Activated T-cell treated with anti-CD3 and anti-CD28 coated beads for 4 hours (primary cell): ENCODE measurements at regions not wholly inside any gene's neighbourhood (a gene's known extent, or its start where the extent isn't known, plus 50 kb on each side); places are given as distances from the start of the nearest gene placed in this dataset.

Source experiments
- DNase-seq: peaks from one replicate; pipeline ENCODE4 v3.0.0-alpha.2; 2020

DNA sequence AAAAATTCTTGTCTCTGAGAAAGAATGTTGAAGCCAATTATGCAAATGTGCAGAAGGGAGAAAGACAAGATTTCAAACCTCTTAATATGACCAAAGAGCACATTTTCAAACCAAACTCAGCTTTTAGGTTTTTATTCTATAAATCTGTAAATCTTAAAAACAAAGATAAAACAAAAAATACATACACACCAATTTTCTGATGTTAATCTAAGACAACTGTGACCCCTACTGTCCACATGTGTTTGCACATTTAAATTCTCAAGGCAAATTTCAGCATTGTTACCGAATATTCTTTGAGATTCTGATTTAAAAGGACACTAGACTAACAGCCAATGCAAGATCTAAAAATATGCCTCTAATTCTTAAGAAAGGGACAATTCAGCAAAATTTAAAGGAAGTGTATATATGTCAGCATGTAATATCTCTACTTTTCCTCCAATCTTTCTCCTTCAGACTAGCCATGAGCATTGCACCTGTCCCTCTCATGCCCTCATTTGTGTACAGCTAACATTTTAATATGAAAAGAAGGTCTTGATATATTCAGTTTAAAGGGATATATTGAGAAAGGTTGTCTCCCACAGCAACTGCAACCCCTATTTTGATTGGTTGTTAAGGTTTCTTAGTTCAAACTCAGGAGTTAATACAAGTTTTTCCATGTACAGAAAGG, 417.9 kb downstream of the IPMK start:
- no peak for DNase-seq

DNA sequence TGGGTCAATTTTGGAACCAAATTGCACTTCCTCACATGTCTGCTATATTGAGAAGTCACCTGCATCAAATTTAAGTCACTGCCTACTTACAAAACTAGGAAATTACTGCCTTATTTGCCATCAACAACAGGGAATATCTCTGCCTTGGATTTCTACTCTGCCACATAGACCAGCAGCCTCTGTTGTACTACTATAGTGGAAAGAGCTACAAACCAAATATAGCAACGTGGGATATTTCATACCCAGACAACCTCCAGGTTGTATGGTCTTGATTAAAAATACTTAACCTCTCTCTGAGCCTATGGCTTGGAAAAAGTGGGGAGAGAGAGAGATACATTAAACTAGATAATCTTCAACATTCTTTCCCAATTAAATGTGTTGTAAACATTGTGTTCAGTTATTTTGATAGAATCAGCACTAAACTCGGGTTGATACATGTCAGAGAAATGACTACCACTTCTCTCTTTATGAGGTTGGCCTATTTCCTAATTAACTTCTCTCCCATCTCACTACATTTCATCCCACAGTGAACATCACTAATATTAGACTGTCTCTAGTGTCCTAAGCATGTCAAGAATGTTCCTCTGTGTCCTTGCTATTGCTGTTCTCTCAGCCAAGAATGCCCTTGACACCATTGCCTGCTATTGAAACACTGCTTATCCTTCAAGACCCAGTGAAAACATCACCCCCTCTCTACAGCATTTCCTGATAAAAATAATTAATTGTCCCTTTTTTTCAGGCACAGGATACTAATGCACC, 421.2 kb downstream of the IPMK start:
- DNase-seq: no peak

GRCh38 chr10:57844387-57844998, 423.2 kb downstream of the IPMK start:
- DNase-seq: no peak

DNA sequence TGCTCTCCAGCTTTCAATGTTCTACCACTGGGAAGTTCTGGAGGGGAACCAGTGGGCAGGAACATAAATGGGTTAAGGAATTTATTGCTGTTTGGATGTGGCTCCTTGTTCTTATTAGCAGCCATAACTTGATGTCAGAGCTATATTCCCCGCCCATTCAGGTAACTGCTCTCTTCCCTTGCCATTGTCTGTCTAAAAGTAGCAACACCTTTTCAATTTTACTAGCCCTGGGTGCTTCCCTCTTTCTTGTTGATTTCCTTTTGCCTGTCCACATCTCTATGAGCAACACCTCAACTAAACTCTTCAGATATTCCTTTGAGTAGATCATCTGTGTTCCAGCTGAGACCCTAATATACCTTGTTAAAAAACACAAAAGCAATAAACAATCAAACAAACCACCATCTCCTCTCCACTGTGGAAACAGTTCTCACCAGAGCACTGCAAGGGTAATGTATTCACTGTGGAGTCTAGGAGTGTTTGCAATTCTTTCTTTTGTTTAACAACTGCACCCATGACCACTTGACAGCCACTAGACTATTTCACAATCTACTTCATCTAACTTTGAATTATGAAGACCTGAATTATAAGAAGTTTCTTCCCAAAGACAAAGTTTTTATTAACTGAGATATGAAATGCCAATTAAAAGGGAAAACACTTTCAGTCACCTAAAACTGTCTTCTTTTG, 436.7 kb downstream of the IPMK start:
- DNase-seq: no peak

GRCh38 chr10:57825015-57825414, 442.7 kb downstream of the IPMK start:
- no peak for DNase-seq

- DNase-seq: no peak
Measured at GRCh38 chr10:57823398-57823797, 444.3 kb downstream of the IPMK start.

DNA sequence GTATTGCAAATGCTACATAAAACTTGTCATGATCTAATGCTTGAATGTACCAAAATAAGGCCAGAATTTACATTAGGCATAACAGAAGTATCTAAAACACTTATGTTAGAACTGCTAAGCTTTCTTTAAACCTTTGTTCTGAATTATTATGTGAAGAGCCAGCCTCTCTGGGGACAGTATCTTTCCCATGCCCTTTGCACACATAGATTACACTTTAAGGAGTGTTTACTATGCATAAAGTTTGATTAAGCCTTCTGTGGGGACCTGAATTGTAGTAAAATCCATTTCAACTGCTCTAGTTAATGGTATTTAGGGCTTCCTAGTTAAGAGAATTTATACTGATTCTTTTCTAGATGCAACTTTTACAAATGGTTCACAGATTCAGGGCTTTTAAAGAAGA, 444.7 kb downstream of the IPMK start:
- no peak for DNase-seq

DNA sequence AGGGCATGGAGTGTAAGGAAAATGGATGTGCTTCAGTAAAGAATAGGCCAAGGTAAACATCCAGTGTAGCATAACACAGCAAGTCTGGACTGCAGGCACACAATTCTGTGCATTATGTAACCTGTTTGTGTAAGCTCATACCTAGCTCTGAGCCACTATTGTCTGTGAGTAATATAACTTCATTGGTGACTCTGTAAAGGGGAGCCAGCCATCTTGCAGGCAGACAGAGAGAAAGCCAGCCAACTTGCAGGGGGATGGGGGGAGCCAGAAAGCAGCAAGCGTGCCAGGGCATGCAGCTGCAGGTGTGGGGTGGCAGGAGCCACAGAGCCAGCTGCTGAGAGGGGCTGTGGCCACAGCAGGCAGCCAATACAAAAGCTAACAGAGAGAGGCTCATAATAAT, 449.2 kb downstream of the IPMK start:
- no peak for DNase-seq

- no peak for DNase-seq
Measured at GRCh38 chr10:57817741-57818140, 450.0 kb downstream of the IPMK start.

DNA sequence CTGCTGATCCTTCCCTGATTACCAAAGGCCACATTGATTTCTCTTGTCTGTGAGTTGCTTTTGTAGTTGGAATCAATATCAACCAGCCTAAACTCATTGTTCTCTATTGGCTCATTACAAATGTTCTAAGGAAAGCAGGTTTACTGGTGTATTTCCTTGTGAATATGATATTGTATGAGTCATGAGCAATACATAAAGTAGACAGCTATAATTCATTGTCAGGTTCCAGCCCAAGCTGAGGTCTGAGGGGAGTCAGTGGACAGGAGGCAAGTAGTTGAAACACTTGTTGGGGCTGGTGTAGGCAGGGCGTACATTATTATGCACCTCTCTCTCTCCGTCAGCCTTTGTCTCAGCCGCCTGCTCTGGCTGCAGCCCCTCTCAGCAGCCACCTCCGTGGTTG, 451.7 kb downstream of the IPMK start:
- DNase-seq: no peak

DNA sequence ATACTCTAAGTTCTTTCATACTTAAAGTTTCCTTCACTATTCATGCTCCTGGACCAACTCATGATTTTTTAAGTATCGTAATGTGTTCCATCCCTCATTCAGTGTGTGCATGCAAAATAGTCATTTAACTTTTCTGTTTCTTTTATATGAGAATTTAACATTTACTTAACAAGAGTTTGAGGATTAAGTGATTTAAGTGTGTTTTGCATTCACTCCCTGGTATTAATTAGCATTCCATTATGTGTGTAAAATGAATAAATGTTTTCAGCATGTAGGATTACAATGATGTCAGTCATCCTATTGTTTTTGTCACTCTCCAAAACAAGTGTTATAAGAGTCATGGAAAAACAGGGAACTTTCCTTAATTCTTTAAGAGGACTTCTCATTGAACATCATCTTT, 457.7 kb downstream of the IPMK start:
- no peak for DNase-seq

DNA sequence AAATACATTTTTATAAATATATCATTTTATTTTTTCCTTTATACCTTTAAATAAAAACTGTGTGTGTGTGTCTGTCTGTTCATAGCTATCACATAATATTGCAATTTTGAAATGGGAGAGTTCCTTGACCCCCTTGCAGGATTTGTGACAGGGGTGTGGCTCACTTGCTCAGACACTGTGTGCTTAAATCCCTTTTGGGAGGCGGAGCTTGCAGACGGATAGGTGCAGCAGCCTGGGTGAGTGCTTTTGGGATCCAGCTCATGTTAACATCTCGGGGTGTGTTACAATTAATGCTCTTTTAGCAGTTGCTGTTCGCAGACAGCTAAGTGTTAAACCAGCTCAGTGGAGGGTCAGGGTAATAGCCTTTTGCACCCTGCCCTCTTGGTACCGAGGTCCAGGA, 459.8 kb downstream of the IPMK start:
- DNase-seq: no peak

GRCh38 chr10:57806675-57807074, 461.0 kb downstream of the IPMK start:
- no peak for DNase-seq

DNA sequence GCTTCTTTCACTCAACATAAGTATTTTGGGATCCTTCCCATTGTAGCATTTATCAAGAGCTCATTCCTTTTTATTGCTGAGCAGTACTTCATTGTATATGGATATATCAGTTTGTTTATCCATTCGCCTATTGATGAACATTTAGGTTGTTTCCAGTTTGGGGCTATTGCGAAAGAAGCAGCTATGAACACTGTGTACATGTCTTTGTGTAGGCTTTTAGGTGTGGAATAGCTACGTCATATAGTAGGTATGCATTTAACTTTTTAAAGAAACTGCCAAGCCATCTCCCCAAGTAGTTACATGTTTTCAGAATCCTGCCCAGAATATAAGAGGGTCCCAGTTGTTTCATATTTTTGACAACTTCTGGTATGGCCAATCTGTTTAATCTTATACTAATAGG, 468.1 kb downstream of the IPMK start:
- DNase-seq: no peak

DNA sequence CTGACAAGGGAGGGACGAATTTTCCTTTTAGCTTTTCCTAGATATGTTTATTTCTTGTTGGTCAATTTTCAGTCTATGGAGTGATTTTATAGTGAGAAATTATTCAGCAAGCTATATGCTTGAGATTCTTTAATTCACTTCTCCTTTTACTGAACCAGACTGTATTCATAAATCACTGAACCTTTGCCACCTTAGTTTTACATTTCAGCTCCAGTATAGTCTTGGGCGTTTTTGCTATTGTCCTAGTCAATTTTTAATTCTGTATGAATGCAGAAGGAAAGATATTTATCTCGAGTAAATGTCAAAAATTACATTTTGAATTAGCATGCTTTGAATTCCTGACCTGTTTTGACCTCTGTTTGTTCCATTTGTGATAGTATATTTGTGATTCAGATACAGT, 468.9 kb downstream of the IPMK start:
- DNase-seq: no peak

DNA sequence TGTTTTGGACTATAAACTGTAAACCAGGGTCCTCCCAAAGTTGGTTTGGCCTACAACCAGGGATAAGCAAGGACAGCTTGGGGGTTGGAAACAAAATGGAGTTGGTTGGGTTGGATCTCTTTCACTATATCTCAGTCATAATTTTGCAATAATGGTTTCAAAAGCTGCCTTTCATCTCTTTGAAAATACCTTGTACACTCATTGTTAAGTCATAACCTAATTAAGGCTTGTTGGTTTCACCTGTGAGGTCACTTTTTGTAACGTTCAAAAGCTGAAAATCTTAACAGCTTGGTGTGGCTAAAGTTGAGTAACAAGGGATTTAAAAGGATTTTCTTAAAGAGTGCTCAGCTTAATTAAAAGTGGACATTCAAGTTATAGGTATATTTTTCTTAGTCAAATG, 476.1 kb downstream of the IPMK start:
- no peak for DNase-seq

DNA sequence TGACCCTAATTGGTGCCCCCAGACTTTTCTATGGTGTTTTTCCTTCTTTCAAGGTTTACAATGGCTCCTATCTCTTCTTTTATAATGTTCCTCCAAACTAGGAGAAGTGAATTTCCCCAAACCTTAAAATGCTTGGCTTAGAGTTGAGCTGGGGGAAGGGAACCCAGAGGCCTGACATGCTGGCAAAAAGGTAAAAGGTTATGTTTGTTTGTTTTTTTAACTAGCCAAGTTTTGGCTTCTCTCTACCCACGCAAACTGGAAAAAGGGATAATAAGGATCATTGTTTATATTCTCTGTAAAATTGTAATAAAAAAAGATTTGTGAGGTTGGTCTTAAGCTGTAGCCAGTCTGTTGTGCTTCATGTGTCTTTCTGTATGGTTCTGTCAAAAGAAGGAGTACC, 477.0 kb downstream of the IPMK start:
- DNase-seq: no peak

DNA sequence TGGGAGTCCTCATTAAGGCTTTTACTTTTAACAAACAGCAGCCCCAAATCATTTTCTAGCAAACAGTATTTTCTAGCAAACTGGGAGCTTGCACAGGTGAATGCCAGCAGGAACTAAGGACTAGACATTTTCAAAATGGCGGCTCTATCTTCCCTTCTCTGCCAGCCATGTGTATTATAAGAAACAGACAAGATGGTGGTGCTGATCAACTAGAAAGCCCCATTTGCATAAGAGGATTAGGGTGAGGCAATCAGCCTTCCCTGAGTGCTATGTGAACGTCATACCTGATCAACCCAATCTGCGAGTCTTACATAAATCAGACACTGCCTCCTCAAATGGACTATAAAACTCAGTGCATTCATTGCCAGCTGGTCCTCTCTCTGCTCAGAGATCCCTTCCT, 479.6 kb downstream of the IPMK start:
- no peak for DNase-seq

DNA sequence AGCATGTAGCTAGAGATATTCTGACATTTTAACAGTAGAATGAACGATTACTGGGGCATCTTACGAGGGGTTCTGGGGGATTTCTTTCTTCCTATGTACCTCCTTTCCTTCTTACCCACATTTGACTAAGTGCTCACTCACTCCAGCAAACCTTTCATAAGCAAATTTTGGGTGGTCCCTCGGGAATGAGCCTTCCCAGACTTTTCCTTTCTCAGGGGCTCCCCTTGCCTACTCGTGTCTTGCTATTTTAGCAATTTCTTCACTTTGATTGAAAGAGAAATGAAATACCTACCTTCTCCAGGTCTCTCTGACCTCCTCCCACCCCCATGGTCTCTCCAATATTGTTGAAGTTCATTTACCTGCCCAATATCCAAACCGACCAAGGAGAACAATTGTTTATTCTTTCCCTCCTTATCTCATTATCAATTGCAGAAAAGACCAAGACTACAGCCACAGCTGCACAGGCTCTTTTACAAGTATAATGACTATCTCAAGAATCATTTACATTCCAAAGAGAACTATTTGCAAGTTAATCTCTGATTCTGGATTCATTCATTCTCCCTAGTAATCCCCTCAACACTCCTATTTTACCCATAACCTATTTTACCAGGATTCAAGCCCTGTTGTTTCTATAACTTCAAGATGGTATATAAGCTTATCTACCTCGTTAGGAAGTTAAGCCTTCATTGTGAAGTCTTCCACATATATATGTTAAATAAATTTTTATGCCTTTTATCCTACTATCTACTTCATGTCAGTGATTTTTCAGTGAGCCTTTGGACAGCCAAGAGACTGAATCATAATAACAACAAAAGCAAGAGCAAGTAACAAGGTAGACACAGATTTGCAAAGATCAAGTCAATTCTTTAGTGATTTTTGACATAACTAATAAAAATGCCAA, 480.6 kb downstream of the IPMK start:
- DNase-seq: no peak

DNA sequence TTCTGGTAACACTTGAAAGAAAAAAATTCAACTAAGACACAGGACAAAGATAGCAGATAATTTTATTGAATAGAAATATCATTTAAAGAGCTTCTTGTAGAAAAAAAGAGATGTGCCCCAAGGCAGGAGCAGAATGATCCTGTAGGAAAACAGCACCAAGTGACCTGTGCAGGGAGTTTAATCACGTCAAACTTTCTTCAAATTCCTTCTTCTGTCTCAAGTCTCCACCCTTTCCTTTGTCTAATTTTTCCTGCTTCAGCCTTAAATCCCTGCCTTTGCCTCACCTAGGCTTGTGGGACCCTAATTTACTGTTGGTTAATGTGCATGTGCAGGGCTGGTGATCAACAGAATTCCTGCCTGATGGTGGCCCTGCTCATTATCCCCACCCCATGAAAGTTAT, 481.4 kb downstream of the IPMK start:
- DNase-seq: no peak

GRCh38 chr10:57785546-57785945, 482.1 kb downstream of the IPMK start:
- no peak for DNase-seq

- no peak for DNase-seq
Measured at GRCh38 chr10:57785068-57785467, 482.6 kb downstream of the IPMK start.
